H1 (cell line): ENCODE measurements at regions not wholly inside any gene's neighbourhood (a gene's known extent, or its start where the extent isn't known, plus 50 kb on each side); places are given as distances from the start of the nearest gene placed in this dataset.

Experiments used
- ATF3 ChIP-seq: IDR thresholded peaks from 2 replicates; pipeline ENCODE4 v1.6.1; 2011; ENCODE audit warnings: low read depth, mild to moderate bottlenecking, low read length; ENCODE audit not compliant: insufficient read depth
- CHD1 ChIP-seq: IDR thresholded peaks from 2 replicates; pipeline ENCODE4 v1.6.1; 2012; ENCODE audit warnings: low read depth, low read length, improper control_type of control experiment
- GTF2F1 ChIP-seq: IDR thresholded peaks from 2 replicates; pipeline ENCODE4 v1.6.1; 2012; ENCODE audit warnings: low read depth, low read length, improper control_type of control experiment, borderline replicate concordance
- POLR2A ChIP-seq, 2 experiments: IDR thresholded peaks; 1 replicate in 1 of 2; 2 replicates in 1 of 2; pipeline ENCODE4 v1.6.1; 2011; ENCODE audit warnings: low read depth in 2 of 2, low read length in 2 of 2, mild to moderate bottlenecking in 2 of 2; ENCODE audit errors: control extremely low read depth in 1 of 2
- RNF2 ChIP-seq: fragments of 200-900, 300-1000 bp; sonication (generic); IDR thresholded peaks from 2 replicates; pipeline ENCODE4 v1.7.1; 2016; ENCODE audit warnings: borderline replicate concordance, low read depth, mild to moderate bottlenecking, antibody characterized with exemption, low read length; ENCODE audit not compliant: poor library complexity, severe bottlenecking; ENCODE audit errors: missing control alignments
- SP4 ChIP-seq: IDR thresholded peaks from 2 replicates; pipeline ENCODE4 v1.6.1; 2012; ENCODE audit warnings: low read length, inconsistent platforms
- TAF1 ChIP-seq: IDR thresholded peaks from 2 replicates; pipeline ENCODE4 v1.6.1; 2011; ENCODE audit warnings: mild to moderate bottlenecking, low read depth, low read length
- TCF12 ChIP-seq: IDR thresholded peaks from 2 replicates; pipeline ENCODE4 v1.6.1; 2011; ENCODE audit warnings: low read depth, mild to moderate bottlenecking, low read length
- TEAD4 ChIP-seq: IDR thresholded peaks from 2 replicates; pipeline ENCODE4 v1.6.1; 2012; ENCODE audit warnings: low read depth, low read length, inconsistent platforms, mixed read lengths
- ZNF274 ChIP-seq: IDR thresholded peaks from 2 replicates; pipeline ENCODE4 v1.7.0; 2012; ENCODE audit warnings: low read length, borderline replicate concordance; ENCODE audit errors: extremely low read depth
- TF ChIP-seq, protein P1 (sequence below): fragments of 300-600 bp; sonication (generic); IDR thresholded peaks from 2 replicates; pipeline ENCODE4 v1.7.1; 2012; ENCODE audit warnings: low read length, moderate library complexity, mild to moderate bottlenecking, inconsistent platforms; ENCODE audit not compliant: insufficient replicate concordance
- TF ChIP-seq, protein P2 (sequence below): IDR thresholded peaks from 2 replicates; pipeline ENCODE4 v1.6.1; 2012; ENCODE audit warnings: inconsistent platforms

DNA sequence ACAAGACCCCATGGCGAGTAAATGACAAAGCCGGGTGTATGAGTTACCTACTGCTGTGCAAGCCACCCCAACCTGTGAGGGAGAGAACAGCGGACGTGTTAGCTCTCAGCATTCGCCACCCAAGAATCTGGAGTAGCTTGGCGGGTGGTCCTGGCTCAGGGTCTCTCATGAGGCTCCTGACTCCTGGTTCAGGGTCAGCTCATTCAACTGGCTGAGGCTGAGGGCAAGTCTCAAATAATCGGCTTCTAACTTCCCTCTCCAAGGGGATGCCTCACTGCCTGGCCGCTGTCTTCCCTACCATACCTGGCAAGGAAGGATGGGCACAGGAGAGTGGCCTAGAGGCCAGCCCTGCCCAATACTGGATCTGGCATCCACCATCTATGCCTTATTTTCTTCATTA, 94.2 kb downstream of the HTR5A start (continued):
- TF ChIP-seq, protein P1, sequence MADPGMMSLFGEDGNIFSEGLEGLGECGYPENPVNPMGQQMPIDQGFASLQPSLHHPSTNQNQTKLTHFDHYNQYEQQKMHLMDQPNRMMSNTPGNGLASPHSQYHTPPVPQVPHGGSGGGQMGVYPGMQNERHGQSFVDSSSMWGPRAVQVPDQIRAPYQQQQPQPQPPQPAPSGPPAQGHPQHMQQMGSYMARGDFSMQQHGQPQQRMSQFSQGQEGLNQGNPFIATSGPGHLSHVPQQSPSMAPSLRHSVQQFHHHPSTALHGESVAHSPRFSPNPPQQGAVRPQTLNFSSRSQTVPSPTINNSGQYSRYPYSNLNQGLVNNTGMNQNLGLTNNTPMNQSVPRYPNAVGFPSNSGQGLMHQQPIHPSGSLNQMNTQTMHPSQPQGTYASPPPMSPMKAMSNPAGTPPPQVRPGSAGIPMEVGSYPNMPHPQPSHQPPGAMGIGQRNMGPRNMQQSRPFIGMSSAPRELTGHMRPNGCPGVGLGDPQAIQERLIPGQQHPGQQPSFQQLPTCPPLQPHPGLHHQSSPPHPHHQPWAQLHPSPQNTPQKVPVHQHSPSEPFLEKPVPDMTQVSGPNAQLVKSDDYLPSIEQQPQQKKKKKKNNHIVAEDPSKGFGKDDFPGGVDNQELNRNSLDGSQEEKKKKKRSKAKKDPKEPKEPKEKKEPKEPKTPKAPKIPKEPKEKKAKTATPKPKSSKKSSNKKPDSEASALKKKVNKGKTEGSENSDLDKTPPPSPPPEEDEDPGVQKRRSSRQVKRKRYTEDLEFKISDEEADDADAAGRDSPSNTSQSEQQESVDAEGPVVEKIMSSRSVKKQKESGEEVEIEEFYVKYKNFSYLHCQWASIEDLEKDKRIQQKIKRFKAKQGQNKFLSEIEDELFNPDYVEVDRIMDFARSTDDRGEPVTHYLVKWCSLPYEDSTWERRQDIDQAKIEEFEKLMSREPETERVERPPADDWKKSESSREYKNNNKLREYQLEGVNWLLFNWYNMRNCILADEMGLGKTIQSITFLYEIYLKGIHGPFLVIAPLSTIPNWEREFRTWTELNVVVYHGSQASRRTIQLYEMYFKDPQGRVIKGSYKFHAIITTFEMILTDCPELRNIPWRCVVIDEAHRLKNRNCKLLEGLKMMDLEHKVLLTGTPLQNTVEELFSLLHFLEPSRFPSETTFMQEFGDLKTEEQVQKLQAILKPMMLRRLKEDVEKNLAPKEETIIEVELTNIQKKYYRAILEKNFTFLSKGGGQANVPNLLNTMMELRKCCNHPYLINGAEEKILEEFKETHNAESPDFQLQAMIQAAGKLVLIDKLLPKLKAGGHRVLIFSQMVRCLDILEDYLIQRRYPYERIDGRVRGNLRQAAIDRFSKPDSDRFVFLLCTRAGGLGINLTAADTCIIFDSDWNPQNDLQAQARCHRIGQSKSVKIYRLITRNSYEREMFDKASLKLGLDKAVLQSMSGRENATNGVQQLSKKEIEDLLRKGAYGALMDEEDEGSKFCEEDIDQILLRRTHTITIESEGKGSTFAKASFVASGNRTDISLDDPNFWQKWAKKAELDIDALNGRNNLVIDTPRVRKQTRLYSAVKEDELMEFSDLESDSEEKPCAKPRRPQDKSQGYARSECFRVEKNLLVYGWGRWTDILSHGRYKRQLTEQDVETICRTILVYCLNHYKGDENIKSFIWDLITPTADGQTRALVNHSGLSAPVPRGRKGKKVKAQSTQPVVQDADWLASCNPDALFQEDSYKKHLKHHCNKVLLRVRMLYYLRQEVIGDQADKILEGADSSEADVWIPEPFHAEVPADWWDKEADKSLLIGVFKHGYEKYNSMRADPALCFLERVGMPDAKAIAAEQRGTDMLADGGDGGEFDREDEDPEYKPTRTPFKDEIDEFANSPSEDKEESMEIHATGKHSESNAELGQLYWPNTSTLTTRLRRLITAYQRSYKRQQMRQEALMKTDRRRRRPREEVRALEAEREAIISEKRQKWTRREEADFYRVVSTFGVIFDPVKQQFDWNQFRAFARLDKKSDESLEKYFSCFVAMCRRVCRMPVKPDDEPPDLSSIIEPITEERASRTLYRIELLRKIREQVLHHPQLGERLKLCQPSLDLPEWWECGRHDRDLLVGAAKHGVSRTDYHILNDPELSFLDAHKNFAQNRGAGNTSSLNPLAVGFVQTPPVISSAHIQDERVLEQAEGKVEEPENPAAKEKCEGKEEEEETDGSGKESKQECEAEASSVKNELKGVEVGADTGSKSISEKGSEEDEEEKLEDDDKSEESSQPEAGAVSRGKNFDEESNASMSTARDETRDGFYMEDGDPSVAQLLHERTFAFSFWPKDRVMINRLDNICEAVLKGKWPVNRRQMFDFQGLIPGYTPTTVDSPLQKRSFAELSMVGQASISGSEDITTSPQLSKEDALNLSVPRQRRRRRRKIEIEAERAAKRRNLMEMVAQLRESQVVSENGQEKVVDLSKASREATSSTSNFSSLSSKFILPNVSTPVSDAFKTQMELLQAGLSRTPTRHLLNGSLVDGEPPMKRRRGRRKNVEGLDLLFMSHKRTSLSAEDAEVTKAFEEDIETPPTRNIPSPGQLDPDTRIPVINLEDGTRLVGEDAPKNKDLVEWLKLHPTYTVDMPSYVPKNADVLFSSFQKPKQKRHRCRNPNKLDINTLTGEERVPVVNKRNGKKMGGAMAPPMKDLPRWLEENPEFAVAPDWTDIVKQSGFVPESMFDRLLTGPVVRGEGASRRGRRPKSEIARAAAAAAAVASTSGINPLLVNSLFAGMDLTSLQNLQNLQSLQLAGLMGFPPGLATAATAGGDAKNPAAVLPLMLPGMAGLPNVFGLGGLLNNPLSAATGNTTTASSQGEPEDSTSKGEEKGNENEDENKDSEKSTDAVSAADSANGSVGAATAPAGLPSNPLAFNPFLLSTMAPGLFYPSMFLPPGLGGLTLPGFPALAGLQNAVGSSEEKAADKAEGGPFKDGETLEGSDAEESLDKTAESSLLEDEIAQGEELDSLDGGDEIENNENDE, result no peak
- TF ChIP-seq TCF12 (no peak), CHD1 (no peak), POLR2A (IDR thresholded peaks at IDR 0.05; ENCODE audit: control extremely low read depth in 1 of 2, low read depth in 2 of 2, low read length in 2 of 2) (no peak), GTF2F1 (no peak), ZNF274 (no peak), RNF2 (no peak), TEAD4 (no peak), TAF1 (no peak), SP4 (no peak), ATF3 (no peak)
- TF ChIP-seq, protein P2, sequence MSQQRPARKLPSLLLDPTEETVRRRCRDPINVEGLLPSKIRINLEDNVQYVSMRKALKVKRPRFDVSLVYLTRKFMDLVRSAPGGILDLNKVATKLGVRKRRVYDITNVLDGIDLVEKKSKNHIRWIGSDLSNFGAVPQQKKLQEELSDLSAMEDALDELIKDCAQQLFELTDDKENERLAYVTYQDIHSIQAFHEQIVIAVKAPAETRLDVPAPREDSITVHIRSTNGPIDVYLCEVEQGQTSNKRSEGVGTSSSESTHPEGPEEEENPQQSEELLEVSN, result no peak
